ENCODE measurements at regions not wholly inside any gene's neighbourhood (a gene's known extent, or its start where the extent isn't known, plus 50 kb on each side); places are given as distances from the start of the nearest gene placed in this dataset.
"Not testable (repeated sequence)": the region's sequence is repeated elsewhere in the genome, so short reads cannot be mapped to it uniquely, and the experiment has no call there.

GRCh38 chr9:26220367-26220766 is 542.1 kb upstream of the TUSC1 start:
- DNase-seq: no peak

GRCh38 chr9:26219961-26220360 is 541.7 kb upstream of the TUSC1 start:
- DNase-seq: no peak

- DNase-seq: no peak
Measured at GRCh38 chr9:26216702-26217101, 538.5 kb upstream of the TUSC1 start.

- DNase-seq: not testable (repeated sequence)
Measured at GRCh38 chr9:26214713-26215444, 536.6 kb upstream of the TUSC1 start.

- no peak for DNase-seq
Measured at GRCh38 chr9:26210338-26210851, 532.2 kb upstream of the TUSC1 start.

- no peak for DNase-seq
Measured at GRCh38 chr9:26205261-26205660, 527.0 kb upstream of the TUSC1 start.

- DNase-seq: no peak
Measured at GRCh38 chr9:26193237-26193636, 515.0 kb upstream of the TUSC1 start.

GRCh38 chr9:26191711-26192110 is 513.5 kb upstream of the TUSC1 start:
- no peak for DNase-seq

GRCh38 chr9:26181836-26182235 is 503.6 kb upstream of the TUSC1 start:
- no peak for DNase-seq

GRCh38 chr9:26176628-26177027 is 498.4 kb upstream of the TUSC1 start:
- no peak for DNase-seq

- DNase-seq: no peak
Measured at GRCh38 chr9:26175264-26175663, 497.0 kb upstream of the TUSC1 start.

GRCh38 chr9:26172301-26172700 is 494.1 kb upstream of the TUSC1 start:
- no peak for DNase-seq

- no peak for DNase-seq
Measured at GRCh38 chr9:26171691-26172090, 493.4 kb upstream of the TUSC1 start.

GRCh38 chr9:26170190-26170589 is 491.9 kb upstream of the TUSC1 start:
- no peak for DNase-seq

- DNase-seq: no peak
Measured at GRCh38 chr9:26169708-26170107, 491.5 kb upstream of the TUSC1 start.

- no peak for DNase-seq
Measured at GRCh38 chr9:26166537-26166936, 488.3 kb upstream of the TUSC1 start.

GRCh38 chr9:26165426-26165825 is 487.2 kb upstream of the TUSC1 start:
- DNase-seq: no peak

- DNase-seq: no peak
Measured at GRCh38 chr9:26163931-26164330, 485.7 kb upstream of the TUSC1 start.

- no peak for DNase-seq
Measured at GRCh38 chr9:26159575-26160392, 481.5 kb upstream of the TUSC1 start.

- DNase-seq: no peak
Measured at GRCh38 chr9:26158631-26159150, 480.4 kb upstream of the TUSC1 start.

GRCh38 chr9:26157411-26157810 is 479.2 kb upstream of the TUSC1 start:
- DNase-seq: no peak

- no peak for DNase-seq
Measured at GRCh38 chr9:26152350-26152749, 474.1 kb upstream of the TUSC1 start.

- no peak for DNase-seq
Measured at GRCh38 chr9:26148128-26148527, 469.9 kb upstream of the TUSC1 start.

- no peak for DNase-seq
Measured at GRCh38 chr9:26145938-26146337, 467.7 kb upstream of the TUSC1 start.

All from NCI-H1694 (cell line).